Panc1 (cell line): ENCODE measurements at regions not wholly inside any gene's neighbourhood (a gene's known extent, or its start where the extent isn't known, plus 50 kb on each side); places are given as distances from the start of the nearest gene placed in this dataset.

ENCODE experiments used
- ATAC-seq: fragments of 200-7000 bp; cut with Tn5 transposase; 2 replicates; pipeline ENCODE4 v1.9.1; 2020; ENCODE audit warnings: mild to moderate bottlenecking, moderate library complexity
- BruUV-seq: library from RNA; stranded (reverse); fragments of 400-500 nt; replicated peaks from 2 replicates; lab custom pipeline; 2021; lab: Mats Ljungman, UMichigan
- CTCF ChIA-PET: fragments of 300-600 bp; sonication (Branson Sonifier 250); formaldehyde crosslinking; loops from one replicate; lab custom pipeline; 2022; ENCODE audit warnings: antibody characterized with exemption; lab: Charles Lee
- POLR2A ChIA-PET: fragments of 300-600 bp; sonication (Branson Sonifier 250); formaldehyde crosslinking; loops from one replicate; lab custom pipeline; 2022; ENCODE audit warnings: antibody characterized with exemption; lab: Charles Lee
- DNase-seq: peaks from one replicate; pipeline ENCODE4 v3.0.0-alpha.2; 2010; ENCODE audit warnings: low read depth, low spot score
- H3K27ac ChIP-seq: 2 replicates; pipeline ENCODE4 v1.5.1; 2011; ENCODE audit warnings: mild to moderate bottlenecking, low read length, inconsistent platforms
- H3K27me3 ChIP-seq: fragments of 200-500 bp; sonication (Bioruptor generic); 2 replicates; pipeline ENCODE4 v1.6.0; 2014; ENCODE audit warnings: low read length, inconsistent platforms; ENCODE audit not compliant: control insufficient read depth, insufficient read depth
- H3K36me3 ChIP-seq: fragments of 200-500 bp; sonication (Bioruptor generic); 2 replicates; pipeline ENCODE4 v1.5.1; 2014; ENCODE audit warnings: inconsistent platforms, mild to moderate bottlenecking, low read length, moderate library complexity; ENCODE audit not compliant: control insufficient read depth, insufficient read depth
- H3K4me1 ChIP-seq: 2 replicates; pipeline ENCODE4 v1.5.1; 2011; ENCODE audit warnings: inconsistent platforms, mild to moderate bottlenecking, low read length, moderate library complexity; ENCODE audit not compliant: control insufficient read depth, insufficient read depth
- H3K4me3 ChIP-seq, 2 experiments: 2 replicates each; pipeline ENCODE4 v1.5.1; 2011 to 2012; ENCODE audit warnings: low read depth in 2 of 2, low read length in 2 of 2, mild to moderate bottlenecking in 2 of 2, inconsistent platforms in 1 of 2, moderate library complexity in 1 of 2
- H3K9me3 ChIP-seq: fragments of 200-500 bp; sonication (Bioruptor generic); 2 replicates; pipeline ENCODE4 v1.5.1; 2014; ENCODE audit warnings: low read depth, mild to moderate bottlenecking, inconsistent platforms, low read length, moderate library complexity; ENCODE audit not compliant: control insufficient read depth, insufficient read depth
- POLR2AphosphoS5 ChIP-seq: IDR thresholded peaks from 2 replicates; pipeline ENCODE4 v1.6.1; 2012; ENCODE audit warnings: mild to moderate bottlenecking, low read depth, low read length, moderate library complexity
- REST ChIP-seq, 2 experiments: IDR thresholded peaks; 2 replicates each; pipeline ENCODE4 v1.6.1; 2011 to 2012; ENCODE audit warnings: low read depth in 2 of 2, control low read depth in 1 of 2, low read length in 1 of 2, mild to moderate bottlenecking in 1 of 2, moderate library complexity in 1 of 2; ENCODE audit not compliant: insufficient read depth in 1 of 2
- SIN3A ChIP-seq: IDR thresholded peaks from 2 replicates; pipeline ENCODE4 v1.6.1; 2012; ENCODE audit warnings: low read depth, mild to moderate bottlenecking, low read length, moderate library complexity, borderline replicate concordance; ENCODE audit not compliant: insufficient read depth
- TCF7L2 ChIP-seq: IDR thresholded peaks from 2 replicates; pipeline ENCODE4 v1.6.1; 2011; ENCODE audit warnings: mild to moderate bottlenecking, low read depth, low read length, inconsistent platforms
- in situ Hi-C: cut with HindIII; loops from 2 replicates; pipeline ENCODE4 v1.10.0; 2016; ENCODE audit warnings: low sequenced_read_pairs, low pct_unique_long_range_greater_than_20kb
- intact Hi-C: fragments of 100-400 bp; cut with micrococcal nuclease; formaldehyde crosslinking; loops from one replicate; pipeline ENCODE4 v1.10.0; 2022; ENCODE audit not compliant: unreplicated experiment
- TF ChIP-seq, protein P1 (sequence below): fragments of 450-650 bp; IDR thresholded peaks from 2 replicates; pipeline ENCODE4 v1.5.1; 2017; ENCODE audit warnings: mild to moderate bottlenecking

- Histone ChIP-seq H3K4me3 (no peak overlapping the region), H3K9me3 (no peaks in the 10 kb centered on the region), H3K27ac (no peak overlapping the region), H3K4me1 (no peaks in the 10 kb centered on the region), H3K27me3 (no peaks in the 10 kb centered on the region), H3K36me3 (no peaks in the 10 kb centered on the region)
- in situ Hi-C loops (no loop called here), intact Hi-C loops (no loop called here)
- ATAC-seq (no peak), DNase-seq (no peak)
- ChIA-PET POLR2A (no interaction called here), CTCF (no interaction called here)
- BruUV-seq: no TSS peak
- TF ChIP-seq POLR2AphosphoS5 (no peak), TCF7L2 (no peak), SIN3A (no peak), REST (IDR thresholded peaks at IDR 0.05; ENCODE audit: insufficient read depth in 1 of 2, low read depth in 2 of 2, low read length in 1 of 2) (no peak)
- TF ChIP-seq, protein P1, sequence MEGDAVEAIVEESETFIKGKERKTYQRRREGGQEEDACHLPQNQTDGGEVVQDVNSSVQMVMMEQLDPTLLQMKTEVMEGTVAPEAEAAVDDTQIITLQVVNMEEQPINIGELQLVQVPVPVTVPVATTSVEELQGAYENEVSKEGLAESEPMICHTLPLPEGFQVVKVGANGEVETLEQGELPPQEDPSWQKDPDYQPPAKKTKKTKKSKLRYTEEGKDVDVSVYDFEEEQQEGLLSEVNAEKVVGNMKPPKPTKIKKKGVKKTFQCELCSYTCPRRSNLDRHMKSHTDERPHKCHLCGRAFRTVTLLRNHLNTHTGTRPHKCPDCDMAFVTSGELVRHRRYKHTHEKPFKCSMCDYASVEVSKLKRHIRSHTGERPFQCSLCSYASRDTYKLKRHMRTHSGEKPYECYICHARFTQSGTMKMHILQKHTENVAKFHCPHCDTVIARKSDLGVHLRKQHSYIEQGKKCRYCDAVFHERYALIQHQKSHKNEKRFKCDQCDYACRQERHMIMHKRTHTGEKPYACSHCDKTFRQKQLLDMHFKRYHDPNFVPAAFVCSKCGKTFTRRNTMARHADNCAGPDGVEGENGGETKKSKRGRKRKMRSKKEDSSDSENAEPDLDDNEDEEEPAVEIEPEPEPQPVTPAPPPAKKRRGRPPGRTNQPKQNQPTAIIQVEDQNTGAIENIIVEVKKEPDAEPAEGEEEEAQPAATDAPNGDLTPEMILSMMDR: no peak
Measured at GRCh38 chr5:61953913-61954312, 352.1 kb upstream of the KIF2A start.

GRCh38 chr5:61964201-61964600 lies 341.8 kb upstream of the KIF2A start:
- ChIA-PET CTCF (no interaction called here), POLR2A (no interaction called here)
- no peak for ATAC-seq

More at GRCh38 chr5:61964201-61964600, 341.8 kb upstream of the KIF2A start:
- DNase-seq: no peak
- no peak for TF ChIP-seq TCF7L2
- no peak for TF ChIP-seq REST (IDR thresholded peaks at IDR 0.05; ENCODE audit: insufficient read depth in 1 of 2, low read depth in 2 of 2, low read length in 1 of 2)
- no peak for TF ChIP-seq POLR2AphosphoS5
- TF ChIP-seq, protein P1: no peak
- no peak for TF ChIP-seq SIN3A
- no peaks in the 10 kb centered on the region for H3K9me3 ChIP-seq
- intact Hi-C loops (no loop called here), in situ Hi-C loops (no loop called here)
- no peak overlapping the region for H3K27ac ChIP-seq
- H3K27me3 ChIP-seq: peaks cover 7% of the 10 kb centered on the region
- H3K4me3 ChIP-seq: no peak overlapping the region
- H3K36me3 ChIP-seq: no peaks in the 10 kb centered on the region
- H3K4me1 ChIP-seq: no peaks in the 10 kb centered on the region
- BruUV-seq: no TSS peak
